IPS-NIHi7 (cell line): ENCODE measurements at regions not wholly inside any gene's neighbourhood (a gene's known extent, or its start where the extent isn't known, plus 50 kb on each side); places are given as distances from the start of the nearest gene placed in this dataset.

Source experiments
- DNase-seq: peaks from one replicate; pipeline ENCODE4 v3.0.0; 2012; ENCODE audit warnings: mixed read lengths; ENCODE audit errors: extremely low spot score

- DNase-seq: no peak
These were observed 155.6 kb upstream of the PITX2 start for GRCh38 chr4:110778521-110778920.

DNA sequence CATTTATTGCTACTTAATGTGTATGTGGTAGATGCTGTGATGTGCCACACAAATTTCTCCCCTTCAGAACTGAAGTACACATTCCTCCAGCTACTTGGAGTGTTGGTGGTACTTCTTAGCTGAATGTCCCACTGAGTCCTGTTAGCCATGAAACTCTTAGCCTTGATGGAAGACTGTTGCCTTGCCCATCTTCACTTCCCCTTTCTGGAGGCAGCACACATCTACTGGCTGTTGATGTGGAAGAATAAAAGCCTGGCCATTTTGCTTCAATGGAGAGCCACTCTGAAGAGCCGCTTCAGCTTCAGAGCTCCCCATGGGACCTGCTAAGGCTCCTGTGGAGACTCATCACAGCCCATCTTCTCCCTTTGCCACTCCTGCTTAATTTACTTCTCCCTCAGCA, 157.7 kb upstream of the PITX2 start:
- DNase-seq: no peak

DNA sequence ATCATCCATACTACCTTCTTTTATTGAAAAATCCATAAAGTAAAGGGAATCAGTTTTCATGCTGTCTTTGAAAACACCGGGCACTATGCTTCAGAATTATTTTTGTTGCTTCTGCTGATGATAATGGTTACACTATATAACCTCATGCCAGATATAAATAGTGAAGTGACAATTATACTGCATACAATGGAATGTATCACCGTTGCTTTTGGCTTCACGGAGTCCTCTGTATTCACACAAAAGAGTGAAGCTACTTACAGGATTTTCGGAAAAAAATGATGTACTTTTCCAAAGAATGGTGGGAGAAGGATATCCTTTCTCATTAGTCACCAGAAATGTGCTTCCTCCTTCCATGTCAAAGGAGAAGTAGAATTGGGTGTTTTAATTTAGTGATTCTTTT, 159.1 kb upstream of the PITX2 start:
- no peak for DNase-seq

GRCh38 chr4:110787109-110787508, 164.2 kb upstream of the PITX2 start:
- DNase-seq: no peak

DNA sequence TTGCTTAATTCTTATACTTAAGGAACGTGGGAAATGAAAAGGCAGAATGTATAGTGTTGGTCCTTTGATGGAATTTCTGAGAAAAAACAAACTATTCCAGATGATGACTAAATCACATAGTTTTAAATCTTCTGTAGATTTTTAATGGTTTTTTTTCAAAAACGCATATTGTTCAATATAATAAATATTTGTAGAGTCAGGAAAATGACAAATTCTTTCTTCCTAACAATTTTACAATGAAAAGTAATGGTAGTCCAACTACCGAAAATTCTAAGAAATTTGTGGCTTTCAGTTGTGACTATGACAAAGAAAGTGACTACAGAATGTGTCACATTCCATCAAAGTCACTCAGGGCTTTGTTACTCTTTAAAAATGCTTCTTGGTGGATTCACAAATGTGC, 164.8 kb upstream of the PITX2 start:
- DNase-seq: no peak

GRCh38 chr4:110788302-110788701, 165.4 kb upstream of the PITX2 start:
- no peak for DNase-seq

DNA sequence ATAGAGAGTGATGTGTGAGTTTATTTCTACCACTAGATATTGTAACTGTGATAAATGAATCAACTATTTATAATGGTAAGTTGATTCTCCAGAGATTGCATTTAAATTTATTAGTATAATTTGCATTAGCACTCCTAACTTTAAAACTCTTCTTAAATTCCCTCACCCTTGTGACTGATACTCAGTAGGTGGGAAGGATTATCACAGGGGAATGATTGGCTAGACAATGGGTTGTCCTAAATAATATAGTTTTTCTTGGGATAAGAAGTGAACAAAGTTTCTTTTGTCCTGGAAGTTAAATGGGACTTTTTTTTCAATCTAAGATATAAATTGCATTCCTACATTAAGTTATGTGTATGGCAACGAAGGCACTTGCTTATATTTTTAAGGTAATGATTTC, 169.2 kb upstream of the PITX2 start:
- no peak for DNase-seq

DNA sequence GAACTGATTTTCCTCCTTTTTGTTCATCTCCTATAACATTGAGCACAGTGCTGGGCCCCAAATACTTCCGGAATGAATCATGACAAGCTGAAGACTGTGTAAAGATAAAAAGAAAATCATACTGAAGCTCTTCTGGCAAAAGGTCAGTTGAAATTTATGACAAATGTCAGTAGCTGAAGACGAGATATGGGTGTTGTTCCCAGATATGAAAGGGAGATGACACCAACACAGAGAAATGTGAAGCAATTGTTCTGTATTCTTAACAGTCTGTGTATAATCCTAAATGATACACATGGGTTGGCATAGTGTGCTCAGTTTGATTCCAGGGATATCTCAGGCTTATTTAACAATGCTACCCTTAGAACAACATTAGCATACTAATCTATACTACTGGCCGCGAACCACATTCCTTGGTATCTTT, 170.5 kb upstream of the PITX2 start:
- no peak for DNase-seq

DNA sequence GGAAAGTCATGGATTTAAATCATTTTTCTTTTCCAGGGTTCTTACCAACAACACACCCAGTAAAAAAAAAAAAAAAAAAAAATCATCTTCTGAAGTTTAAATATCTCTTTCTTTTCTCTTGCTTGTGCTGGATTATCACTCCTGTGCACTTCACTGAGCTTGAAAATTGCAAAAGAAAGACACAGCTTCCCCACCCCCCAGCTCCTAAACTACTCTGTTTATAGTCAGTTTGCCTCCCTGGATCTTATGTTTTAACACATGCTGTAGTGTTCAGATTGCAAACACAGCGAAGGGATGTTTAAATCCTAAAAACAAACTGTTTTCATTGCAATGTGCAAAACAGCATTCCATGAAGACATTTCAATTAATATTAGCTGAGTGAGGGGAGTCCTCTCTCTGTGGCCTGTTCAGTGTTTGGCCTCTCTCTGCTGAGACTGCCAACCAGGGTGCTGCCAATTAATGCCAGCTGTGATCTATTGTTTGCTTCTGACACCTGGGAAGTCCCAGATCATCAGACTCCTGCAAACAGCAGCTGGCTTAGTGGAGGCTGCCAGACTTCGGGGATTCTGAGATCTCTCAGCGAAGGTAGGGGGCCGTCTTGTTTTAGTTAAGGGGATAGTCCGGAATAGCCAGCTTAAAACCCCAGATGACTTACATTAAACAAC, 171.1 kb upstream of the PITX2 start:
- DNase-seq: peak; percentile 39

DNA sequence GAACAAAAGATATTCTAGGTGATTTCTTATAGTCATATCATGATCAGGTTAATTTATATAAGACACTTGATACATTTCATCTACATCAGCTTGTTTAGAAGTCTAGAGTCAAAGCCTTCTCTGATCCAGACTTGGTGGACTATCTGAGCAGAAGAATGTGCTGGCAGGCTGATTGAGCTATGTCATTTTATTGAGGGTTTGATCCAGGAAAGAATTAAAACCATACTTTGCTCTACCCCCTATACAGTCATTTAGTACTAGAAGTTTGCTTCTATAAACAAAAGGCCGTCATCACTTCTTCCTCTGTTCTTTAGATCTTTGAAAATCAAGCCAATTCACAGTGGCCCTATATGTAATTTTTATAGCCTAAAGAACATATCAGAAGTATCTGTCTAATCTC, 173.1 kb upstream of the PITX2 start:
- no peak for DNase-seq

GRCh38 chr4:110797486-110797885, 174.6 kb upstream of the PITX2 start:
- DNase-seq: no peak

GRCh38 chr4:110798687-110799086, 175.8 kb upstream of the PITX2 start:
- no peak for DNase-seq

GRCh38 chr4:110799211-110799610, 176.3 kb upstream of the PITX2 start:
- no peak for DNase-seq

GRCh38 chr4:110801591-110801990, 178.7 kb upstream of the PITX2 start:
- DNase-seq: no peak

DNA sequence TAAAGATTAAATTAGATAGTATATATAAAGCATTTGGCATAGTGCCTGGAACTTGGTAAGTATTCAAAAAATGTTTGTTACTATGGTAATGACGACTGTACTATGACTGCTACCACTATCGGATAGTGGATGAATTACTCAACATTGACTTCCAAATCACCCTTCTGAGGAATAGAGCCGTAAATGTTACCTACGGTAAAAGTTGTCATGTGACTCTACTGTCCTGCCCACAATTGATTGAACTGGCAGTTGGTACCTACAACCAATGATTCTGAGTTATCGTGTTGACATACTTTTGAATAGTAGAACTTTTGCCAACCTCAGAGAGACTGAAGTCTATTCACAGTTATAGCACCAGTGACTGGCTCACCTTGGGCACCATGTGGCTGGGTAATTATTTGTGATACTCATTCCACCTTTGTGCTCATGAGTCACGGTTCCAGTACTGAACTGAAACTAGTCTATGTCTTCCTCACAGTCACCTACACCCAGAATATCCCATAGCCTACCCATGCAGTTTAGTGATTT, 185.5 kb upstream of the PITX2 start:
- no peak for DNase-seq

DNA sequence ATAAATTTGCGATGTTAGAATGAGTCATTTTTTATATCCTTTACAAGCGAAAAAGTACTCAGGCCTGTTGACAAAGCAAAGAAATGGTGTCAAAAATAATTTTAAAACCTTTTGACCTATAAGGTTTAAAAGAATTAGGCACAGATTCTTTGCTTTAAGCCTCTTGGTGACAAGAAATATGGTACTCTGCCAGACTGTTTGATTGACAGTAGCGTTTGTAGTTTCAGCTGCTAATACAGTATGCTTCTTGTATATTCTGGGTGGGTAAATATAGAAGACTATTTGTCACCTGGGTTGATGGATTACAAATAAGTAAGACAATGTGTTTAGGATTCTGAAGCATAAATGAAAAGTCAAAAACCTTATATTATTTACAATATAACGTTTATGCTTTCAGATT, 193.1 kb upstream of the PITX2 start:
- DNase-seq: no peak

GRCh38 chr4:110816367-110816766, 193.5 kb upstream of the PITX2 start:
- no peak for DNase-seq

DNA sequence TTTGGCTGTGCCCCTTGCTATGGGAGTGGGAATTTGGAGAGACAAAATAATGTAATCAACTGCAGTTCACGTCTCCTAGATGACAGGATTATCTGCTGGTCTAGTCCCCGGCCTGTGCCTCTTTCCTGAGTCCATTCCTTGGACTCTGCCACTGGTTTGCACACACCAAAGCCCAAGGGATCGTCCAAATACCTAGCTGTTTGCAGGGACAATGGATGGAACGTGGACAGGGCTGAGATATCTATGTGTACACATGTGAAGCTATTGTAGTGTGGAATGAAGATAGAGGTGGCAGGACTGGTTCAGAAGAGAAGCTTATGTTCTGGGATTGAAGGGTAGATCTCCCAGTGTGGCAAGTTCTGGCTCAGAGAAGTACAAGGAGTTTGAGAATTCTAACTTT, 198.3 kb upstream of the PITX2 start:
- DNase-seq: no peak

- no peak for DNase-seq
These were observed 200.4 kb upstream of the PITX2 start for GRCh38 chr4:110823251-110823650.

GRCh38 chr4:110824344-110824743, 201.5 kb upstream of the PITX2 start:
- DNase-seq: no peak

- DNase-seq: no peak
These were observed 203.8 kb upstream of the PITX2 start for GRCh38 chr4:110826656-110827055.

GRCh38 chr4:110830461-110830860, 207.6 kb upstream of the PITX2 start:
- DNase-seq: no peak

GRCh38 chr4:110837896-110838450, 215.1 kb upstream of the PITX2 start:
- no peak for DNase-seq

GRCh38 chr4:110840221-110840654, 217.4 kb upstream of the PITX2 start:
- DNase-seq: no peak
